HG03442 (cell line): ENCODE measurements at regions not wholly inside any gene's neighbourhood (a gene's known extent, or its start where the extent isn't known, plus 50 kb on each side); places are given as distances from the start of the nearest gene placed in this dataset.
"Not testable (repeated sequence)": the region's sequence is repeated elsewhere in the genome, so short reads cannot be mapped to it uniquely, and the experiment has no call there.

Source experiments
- ATAC-seq: cut with Tn5 transposase; IDR thresholded peaks from one replicate; pipeline ENCODE4 v1.9.1; 2021; ENCODE audit warnings: mild to moderate bottlenecking, moderate library complexity; ENCODE audit not compliant: unreplicated experiment

DNA sequence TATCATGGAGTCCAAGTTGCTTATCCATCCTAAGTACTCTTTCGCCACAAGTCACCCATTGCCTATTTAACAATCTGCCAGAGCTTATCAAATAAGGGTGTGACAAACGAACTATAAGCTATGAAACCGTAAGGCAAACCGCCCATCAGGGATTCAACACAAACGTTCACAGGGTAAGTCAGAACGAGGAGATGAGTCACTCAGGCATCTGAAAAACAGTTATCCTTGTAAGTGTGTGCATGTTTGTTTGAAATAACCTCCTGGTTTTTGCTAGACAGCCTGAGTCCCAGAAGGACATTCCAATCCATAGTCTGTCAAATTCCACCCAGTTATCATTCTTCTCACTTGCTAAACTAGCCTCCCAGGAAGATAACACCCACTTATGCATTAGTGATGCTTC lies 299.1 kb downstream of the PAX3 start:
- ATAC-seq, result no peak

- no peak for ATAC-seq
Observed at GRCh38 chr2:221999166-221999565, 299.6 kb downstream of the PAX3 start.

DNA sequence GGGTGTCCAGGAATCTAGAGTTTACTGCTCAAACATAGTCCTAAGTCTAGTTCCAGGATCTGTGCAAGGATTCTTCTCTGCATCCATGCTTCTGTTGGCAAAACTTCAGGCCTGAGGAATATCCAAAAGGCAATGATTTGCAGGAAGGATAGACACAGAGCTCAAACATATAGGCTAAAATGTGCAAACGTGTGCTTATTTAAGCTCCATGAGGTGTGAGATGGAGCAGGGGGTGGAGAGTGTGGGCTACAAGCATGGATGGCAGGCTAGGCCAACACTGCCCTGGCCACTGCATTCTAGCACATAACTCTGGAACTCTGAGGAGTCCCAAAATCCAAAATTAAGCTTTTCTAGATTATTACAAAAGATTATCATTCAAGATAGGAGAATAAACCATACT lies 301.1 kb downstream of the PAX3 start:
- no peak for ATAC-seq

- no peak for ATAC-seq
Observed at GRCh38 chr2:221997100-221997499, 301.7 kb downstream of the PAX3 start.

DNA sequence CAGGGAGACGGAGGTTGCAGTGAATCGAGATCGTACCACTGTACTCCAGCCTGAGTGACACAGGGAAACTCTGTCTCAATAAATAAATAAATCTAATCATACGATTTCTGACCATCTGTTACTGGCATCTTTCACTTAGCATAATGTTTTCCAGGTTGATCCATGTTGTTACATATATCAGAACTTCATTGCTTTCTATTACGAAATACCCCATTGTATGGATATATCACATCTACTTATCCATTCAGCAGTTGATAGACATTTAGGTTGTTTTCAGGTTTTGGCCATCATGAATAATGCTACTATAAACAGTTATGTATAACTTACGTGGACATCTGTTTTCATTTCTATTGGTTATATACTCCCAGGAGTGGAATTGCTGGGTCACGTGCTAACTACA lies 303.9 kb downstream of the PAX3 start:
- ATAC-seq, result no peak

- not testable (repeated sequence) for ATAC-seq
Observed at GRCh38 chr2:221984376-221984775, 314.4 kb downstream of the PAX3 start.

GRCh38 chr2:221981912-221982470 lies 316.8 kb downstream of the PAX3 start:
- no peak for ATAC-seq

GRCh38 chr2:221975151-221975550 lies 323.6 kb downstream of the PAX3 start:
- ATAC-seq, result no peak

DNA sequence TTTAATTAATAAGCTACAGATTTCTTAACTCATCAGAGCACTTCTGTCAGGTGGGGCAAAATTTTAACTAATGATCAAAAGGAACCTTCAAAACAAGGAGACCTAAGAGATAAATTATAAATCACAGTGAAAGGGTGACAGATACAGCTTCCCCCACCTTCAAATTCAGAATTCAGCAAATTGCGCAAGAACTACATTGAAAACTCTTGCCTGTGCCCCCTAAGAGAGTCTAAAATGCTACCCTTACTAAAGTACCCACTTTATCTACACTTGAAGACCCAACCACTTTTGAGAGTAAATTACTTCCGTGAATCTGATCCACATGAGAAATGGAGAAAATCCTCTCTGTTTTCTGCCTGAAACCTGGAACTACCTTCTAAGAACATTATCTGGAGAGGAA lies 324.9 kb downstream of the PAX3 start:
- ATAC-seq, result no peak

DNA sequence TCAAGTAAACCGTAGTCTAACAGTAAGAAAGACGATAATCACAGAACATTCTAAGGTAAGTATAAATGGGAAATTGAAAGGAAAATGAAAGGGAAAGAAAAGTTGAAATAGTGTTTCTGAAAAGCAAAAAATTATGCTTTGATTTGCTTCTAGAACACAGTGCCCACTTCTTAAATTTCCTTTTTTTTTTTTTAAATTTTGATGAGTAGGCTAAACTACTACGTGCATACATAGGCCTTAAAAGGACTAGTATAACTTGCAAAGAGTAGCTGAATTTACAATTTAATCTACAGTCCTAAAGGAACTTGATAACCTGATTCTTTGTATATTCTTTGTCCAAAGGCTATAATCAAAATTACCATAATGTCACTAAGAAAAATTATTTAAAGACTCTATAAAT lies 325.3 kb downstream of the PAX3 start:
- no peak for ATAC-seq

DNA sequence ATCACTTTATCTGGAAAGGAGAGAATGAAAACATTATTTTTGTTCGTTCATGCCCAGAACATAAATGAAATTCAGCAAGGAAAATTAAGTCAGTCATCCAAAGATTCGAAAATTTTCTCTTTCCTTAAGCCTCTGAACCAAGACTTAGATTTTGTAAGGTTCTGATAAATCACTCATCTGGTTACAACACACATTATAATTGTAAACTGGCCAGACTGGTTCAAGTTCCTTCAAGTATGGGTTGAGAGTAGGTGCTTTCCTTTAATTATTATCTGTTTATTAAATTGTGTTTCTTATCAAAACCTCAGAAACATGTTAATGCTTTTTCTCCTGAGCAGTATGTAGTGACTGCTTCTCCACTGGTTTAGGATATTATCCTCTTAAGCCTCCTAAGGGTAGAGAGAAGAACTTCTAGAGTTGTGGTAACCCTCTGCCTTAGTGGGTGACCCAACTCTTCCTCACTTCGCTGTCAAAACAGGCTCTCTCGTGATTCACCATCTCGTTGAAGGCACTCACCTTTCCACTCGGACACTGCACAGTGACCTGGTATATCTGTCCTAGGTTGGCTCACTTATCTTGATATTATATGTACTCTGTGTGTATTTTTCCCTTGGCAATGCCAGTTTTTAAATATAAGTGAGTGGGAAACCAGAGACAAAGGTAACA lies 325.9 kb downstream of the PAX3 start:
- ATAC-seq, result no peak

GRCh38 chr2:221970389-221970788 lies 328.4 kb downstream of the PAX3 start:
- no peak for ATAC-seq

- ATAC-seq, result no peak
Observed at GRCh38 chr2:221969830-221970144, 329.0 kb downstream of the PAX3 start.

DNA sequence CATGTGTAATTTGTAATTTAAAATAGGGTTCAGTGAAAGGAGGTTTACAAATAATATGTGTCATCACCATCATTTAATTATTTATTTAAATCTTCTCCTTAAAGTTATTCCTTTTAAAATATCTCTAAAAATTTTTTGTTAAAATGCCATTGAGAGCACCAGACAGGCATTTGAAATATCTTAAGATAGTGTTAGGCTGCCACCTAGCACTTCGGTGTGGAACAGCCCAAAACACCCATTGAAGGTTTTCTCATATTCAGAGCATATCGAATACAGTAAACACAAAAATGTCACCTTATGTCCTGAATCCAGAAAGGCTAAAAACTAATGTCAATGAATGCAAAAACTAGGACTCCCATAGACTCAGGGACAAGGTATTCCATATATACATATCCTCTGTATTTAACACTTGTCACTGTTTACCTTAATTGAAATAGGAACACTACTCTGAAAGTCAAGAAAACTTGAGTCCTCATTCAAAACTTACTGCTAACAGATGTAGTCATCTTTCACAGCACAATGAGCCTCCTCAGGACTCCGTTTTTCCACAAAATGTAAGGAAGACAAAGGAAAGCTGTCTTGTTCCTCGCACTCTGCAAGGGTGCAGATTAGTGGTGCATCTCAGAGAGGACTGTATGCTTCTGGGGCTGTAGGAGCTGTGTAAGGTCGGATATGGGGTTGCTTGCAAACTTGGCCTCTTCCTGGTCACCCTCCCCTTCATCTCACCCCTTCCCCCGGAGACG lies 329.5 kb downstream of the PAX3 start:
- peak; percentile 70 for ATAC-seq

DNA sequence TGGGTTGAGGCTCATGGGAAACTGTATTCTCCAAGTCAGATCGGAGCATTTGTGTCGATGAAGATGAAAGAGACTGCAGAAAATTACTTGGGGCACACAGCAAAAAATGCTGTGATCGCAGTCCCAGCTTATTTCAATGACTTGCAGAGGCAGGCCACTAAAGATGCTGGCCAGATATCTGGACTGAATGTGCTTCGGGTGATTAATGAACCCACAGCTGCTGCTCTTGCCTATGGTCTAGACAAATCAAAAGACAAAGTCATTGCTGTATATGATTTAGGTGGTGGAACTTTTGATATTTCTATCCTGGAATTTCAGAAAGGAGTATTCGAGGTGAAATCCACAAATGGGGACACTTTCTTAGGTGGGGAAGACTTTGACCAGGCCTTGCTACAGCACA lies 336.6 kb downstream of the PAX3 start:
- no peak for ATAC-seq

DNA sequence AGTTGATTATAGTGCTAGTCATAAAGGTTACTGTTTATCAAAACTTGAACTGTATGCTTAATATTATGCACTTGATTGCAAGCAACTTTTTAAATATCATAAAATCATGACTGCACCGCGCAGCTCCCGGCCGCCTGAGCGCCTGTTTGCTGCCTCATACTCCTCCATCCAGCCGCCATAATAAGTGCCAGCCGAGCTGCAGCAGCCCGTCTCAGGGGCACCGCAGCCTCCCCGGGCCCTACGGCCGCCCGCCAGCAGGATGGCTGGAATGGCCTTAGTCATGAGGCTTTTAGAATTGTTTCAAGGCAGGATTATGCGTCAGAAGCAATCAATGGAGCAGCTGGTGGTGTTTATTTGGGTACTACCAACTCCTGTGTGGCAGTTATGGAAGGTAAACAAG lies 337.2 kb downstream of the PAX3 start:
- ATAC-seq, result no peak

DNA sequence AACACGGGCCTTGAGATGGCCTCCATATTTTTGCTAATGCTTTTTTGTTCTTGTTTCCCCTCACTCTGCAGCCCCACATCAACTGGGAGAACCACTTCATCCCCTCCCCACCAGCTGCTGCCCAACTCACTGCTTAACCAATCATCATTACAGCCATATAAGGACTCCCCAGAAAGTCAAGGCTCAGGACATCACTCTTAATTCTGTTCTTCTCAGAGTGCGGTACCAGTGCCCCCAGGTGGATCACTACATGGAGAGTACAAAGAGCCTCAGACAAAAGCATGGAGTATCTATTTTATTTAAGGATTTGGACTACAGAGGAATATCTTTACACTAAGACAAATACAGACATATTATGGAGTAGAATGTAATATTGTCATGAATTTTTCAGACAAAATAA lies 340.6 kb downstream of the PAX3 start:
- no peak for ATAC-seq

- no peak for ATAC-seq
Observed at GRCh38 chr2:221948076-221948475, 350.7 kb downstream of the PAX3 start.

DNA sequence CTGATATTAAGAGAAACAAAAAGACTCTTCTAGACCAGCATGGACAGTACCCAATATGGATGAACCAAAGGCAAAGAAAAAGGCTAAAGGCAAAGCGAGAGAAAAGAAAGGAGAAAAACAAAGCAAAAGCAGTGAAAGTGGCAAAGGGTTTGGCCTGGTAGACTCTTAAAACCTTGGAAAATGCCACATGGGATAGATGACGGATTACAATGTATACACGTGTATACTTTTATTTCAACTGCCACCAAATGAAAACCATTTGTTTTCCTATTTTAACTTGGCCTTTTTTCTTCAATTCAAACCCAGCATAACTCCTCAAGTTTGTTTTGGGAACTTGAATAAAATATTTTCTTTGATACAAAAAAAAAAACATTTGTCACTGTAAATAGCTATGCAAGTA lies 354.3 kb downstream of the PAX3 start:
- not testable (repeated sequence) for ATAC-seq

GRCh38 chr2:221943076-221943810 lies 355.6 kb downstream of the PAX3 start:
- ATAC-seq, result no peak

DNA sequence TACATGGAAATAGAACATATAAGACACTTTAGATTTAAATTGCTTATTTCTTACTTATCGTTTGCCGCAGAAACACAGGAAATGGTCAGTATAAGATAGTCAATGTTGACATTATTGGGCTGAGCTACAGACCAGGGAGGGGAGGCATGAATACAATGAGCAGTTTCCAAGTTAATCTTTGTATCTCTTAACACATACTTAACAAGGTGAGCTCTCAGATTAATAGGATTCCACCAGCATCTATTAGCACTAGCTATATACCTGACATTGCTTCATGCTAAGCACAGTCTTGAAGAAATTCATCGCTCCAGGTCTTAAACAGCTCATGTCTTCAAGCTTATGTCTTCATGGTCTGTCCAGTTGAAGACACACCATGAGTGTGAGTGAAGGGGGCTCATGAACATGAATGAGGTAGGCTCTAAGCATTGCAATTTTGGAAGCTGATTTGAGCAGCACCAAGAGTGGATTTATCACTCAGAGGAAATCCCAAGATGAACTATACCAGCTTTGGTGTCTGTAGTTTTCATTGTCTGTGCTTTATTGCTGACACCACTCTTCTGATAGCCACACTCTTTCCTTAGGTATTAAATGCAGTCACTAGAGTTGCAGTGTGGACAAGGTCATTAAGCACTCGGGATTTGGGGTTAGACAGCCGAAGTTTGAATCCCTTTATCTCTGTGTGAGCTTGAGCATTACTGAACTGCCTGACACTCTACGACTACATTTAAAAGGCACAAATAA lies 359.3 kb upstream of the EPHA4 start:
- ATAC-seq, result no peak
